Stimulated activated effector memory CD8-positive, alpha-beta T cell treated with anti-CD3 and anti-CD28 coated beads, Interleukin-12 subunit alpha, Interleukin-12 subunit beta, amount 100 ng/mL, for 72 hours (primary cell): ENCODE measurements at regions not wholly inside any gene's neighbourhood (a gene's known extent, or its start where the extent isn't known, plus 50 kb on each side); places are given as distances from the start of the nearest gene placed in this dataset.
"Not testable (repeated sequence)": the region's sequence is repeated elsewhere in the genome, so short reads cannot be mapped to it uniquely, and the experiment has no call there.

Source experiments
- ATAC-seq: fragments of 150-1000 bp; cut with Tn5 transposase; 2 replicates; pipeline ENCODE4 v1.10.0; 2021
- DNase-seq, 2 donors: peaks; one replicate each; pipeline ENCODE4 v3.0.0; 2021 to 2022; ENCODE audit warnings: low spot score in 2 of 2
- H3K27ac Mint-ChIP-seq: one replicate; pipeline ENCODE4 v1.8.0; 2022; ENCODE audit warnings: mild to moderate bottlenecking, mixed read lengths
- H3K36me3 Mint-ChIP-seq: one replicate; pipeline ENCODE4 v1.8.0; 2022; ENCODE audit warnings: mild to moderate bottlenecking, mixed read lengths
- H3K4me1 Mint-ChIP-seq: one replicate; pipeline ENCODE4 v1.8.0; 2022; ENCODE audit warnings: mixed read lengths
- H3K4me3 Mint-ChIP-seq: one replicate; pipeline ENCODE4 v1.8.0; 2022; ENCODE audit warnings: mild to moderate bottlenecking, mixed read lengths
- H3K9me3 Mint-ChIP-seq: one replicate; pipeline ENCODE4 v1.8.0; 2022; ENCODE audit warnings: mixed read lengths

DNA sequence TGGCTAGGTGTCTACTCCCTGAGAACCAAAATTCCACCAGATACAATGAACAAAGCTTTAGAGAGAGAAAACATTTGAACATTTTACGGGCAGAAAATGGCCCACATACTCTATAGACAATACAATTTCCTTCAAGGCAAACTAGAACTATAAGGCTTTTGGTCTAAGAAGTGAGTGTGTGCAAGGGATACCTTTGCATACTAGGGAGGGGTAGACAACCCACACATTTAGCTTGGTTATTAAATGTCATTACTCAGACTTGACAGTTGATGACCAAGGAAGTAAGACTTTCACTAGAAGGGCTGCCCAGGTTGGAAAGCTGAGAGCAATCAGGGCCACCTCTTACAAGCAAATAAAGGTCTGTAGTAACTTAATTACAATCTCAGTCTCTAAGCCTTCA, 64.0 kb upstream of the PLEKHM1 start:
- H3K36me3 Mint-ChIP-seq, H3K9me3 Mint-ChIP-seq, H3K4me3 Mint-ChIP-seq: not testable (repeated sequence)

DNA sequence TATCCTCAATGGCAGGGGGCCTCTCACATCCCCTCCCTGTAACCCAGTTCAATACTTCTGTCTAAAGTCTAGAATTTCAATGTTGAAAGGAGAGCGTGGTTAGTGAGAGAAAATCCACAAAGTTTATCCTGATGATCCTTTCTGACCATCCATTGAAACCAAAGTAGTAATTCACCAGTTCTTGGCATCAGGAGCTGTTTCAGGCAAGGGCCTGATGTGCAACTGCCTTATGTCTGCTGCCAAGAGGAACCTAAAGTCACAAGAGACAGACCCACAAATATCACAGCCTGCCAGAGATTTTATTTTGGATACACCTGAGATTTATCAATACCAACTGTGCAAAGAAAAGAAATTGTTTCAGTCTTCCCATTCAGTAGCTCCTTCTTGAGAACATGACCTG, 68.3 kb upstream of the PLEKHM1 start:
- H3K9me3 Mint-ChIP-seq, H3K27ac Mint-ChIP-seq, DNase-seq, H3K36me3 Mint-ChIP-seq, H3K4me3 Mint-ChIP-seq, ATAC-seq, H3K4me1 Mint-ChIP-seq: not testable (repeated sequence)

More for the DNA sequence above, 64.0 kb upstream of the PLEKHM1 start:
- H3K27ac Mint-ChIP-seq, ATAC-seq, DNase-seq, H3K4me1 Mint-ChIP-seq: not testable (repeated sequence)

DNA sequence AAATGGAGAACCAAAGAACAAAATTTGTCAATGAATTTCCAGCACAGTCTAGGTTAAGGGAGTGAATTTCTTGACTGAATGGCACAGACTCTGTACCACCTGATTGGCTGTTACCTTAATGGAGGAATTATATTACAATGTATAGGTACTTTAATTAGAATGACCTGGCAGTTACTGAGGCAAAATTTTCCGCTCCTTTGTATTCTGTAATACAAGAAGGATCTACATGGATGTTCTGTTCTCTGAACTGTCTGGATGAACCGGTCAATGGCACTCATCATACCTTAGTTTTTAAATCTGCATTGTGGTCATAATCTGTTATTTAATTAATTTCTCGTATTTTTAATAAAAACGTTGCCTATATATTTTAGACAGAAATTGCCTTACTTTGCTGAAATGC, 72.3 kb upstream of the PLEKHM1 start:
- ATAC-seq, H3K4me3 Mint-ChIP-seq, DNase-seq, H3K27ac Mint-ChIP-seq, H3K36me3 Mint-ChIP-seq, H3K9me3 Mint-ChIP-seq, H3K4me1 Mint-ChIP-seq: not testable (repeated sequence)

DNA sequence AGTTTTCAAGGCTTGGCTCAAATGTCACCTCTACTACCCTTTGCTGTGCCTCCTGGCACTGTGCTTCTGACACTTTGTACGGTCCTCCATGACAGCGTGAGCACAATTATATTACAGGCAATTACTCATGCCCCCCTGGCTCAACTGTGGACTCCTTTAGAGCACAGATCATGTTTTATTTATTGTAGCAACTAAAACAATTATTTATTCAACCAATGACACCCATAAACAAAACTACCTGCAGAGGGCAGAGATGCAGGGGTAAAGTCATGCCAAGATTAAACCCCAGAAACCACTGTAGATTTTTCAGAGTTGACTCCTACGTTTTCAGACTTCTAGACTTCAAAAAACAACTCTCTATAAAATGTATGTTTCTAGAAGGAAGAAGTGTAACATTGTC, 72.8 kb upstream of the PLEKHM1 start:
- not testable (repeated sequence) for ATAC-seq, H3K27ac Mint-ChIP-seq

DNA sequence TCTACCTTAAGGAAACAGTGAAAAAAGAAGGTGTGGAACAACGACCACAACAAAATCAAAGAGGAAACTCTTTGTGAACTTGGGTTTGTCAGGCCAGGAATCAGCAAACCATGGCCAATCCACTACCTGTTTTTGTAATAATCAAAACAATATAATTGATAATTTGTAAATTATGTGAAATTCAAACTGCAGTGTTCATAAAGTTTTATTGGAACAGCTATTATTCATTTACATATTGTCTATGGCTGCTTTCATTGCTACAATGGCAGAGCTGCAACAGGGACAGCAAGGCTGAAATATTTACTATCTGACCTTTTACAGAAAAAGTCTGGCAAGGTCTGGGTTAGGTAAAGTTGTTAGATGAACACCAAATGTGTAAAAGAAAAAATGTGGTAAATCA, 77.8 kb upstream of the PLEKHM1 start:
- ATAC-seq, H3K36me3 Mint-ChIP-seq, H3K27ac Mint-ChIP-seq, H3K4me3 Mint-ChIP-seq, H3K9me3 Mint-ChIP-seq, DNase-seq, H3K4me1 Mint-ChIP-seq: not testable (repeated sequence)

More for the DNA sequence above, 72.8 kb upstream of the PLEKHM1 start:
- not testable (repeated sequence) for H3K4me3 Mint-ChIP-seq, H3K4me1 Mint-ChIP-seq, H3K36me3 Mint-ChIP-seq, H3K9me3 Mint-ChIP-seq, DNase-seq

DNA sequence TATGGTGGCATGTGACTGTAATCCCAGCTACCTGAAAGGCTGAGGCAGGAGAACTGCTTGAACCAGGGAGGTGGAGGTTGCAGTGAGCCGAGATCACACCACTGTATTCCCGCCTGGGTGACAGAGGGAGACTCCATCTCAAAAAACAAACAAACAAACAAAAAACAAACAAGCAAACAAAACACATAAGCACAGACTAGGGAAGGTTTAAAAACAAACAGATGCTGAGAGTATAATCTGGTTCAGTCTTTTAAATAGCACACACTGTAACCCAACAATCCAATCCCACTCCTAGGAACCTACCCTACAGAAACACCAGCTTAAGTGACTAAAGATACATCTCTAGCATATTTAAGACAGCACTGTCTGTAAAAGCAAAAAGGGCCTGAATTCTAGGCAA, 82.8 kb upstream of the PLEKHM1 start:
- H3K4me3 Mint-ChIP-seq, H3K9me3 Mint-ChIP-seq, H3K36me3 Mint-ChIP-seq, H3K27ac Mint-ChIP-seq, DNase-seq, ATAC-seq: not testable (repeated sequence)
- H3K4me1 Mint-ChIP-seq = peaks cover 30% of the 10 kb centered on the region

DNA sequence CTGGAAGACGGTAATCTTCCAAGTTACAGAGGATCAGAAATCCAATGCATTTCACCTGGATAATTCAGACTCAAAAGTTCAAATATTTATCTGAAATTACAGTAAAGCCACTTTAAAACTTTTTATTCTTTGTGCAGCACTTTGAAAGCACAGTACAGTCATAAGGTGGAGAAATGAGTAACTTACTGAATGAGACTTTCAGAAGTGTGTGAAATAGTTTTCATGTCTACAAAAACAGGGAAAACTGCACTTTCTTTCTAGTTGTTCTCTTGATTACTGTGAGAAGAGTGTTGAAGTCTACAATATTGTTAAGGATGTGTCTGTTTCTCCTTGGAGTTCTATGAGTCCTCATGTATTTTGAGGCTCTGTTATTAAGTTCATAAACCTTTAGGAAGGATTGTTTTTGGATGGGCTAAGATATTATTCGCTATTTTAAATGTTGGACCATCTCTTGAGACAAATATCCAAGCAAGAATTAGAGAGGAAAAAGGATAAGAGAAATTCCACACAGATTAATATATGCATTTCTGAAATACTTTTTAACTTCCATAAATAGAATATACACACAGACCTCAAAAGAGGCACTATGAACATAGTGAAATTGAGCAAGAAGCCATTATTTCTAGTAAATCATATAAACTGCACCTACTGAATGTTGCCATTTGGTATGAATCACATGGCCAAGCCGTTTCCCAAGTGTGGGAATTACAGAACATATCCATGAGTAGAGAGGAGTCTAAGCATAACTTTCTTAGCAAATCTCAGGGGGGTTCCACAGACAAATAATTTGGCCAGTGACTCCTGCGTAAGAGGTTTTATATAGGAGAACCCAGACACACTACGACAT, 83.6 kb upstream of the PLEKHM1 start:
- Mint-ChIP-seq H3K4me1 (peaks cover 37% of the 10 kb centered on the region), H3K27ac (no peak overlapping the region), H3K36me3 (peaks cover 7% of the 10 kb centered on the region), H3K4me3 (no peak overlapping the region), H3K9me3 (no peaks in the 10 kb centered on the region)
- ATAC-seq (peak; percentile 65), DNase-seq (no peak)

DNA sequence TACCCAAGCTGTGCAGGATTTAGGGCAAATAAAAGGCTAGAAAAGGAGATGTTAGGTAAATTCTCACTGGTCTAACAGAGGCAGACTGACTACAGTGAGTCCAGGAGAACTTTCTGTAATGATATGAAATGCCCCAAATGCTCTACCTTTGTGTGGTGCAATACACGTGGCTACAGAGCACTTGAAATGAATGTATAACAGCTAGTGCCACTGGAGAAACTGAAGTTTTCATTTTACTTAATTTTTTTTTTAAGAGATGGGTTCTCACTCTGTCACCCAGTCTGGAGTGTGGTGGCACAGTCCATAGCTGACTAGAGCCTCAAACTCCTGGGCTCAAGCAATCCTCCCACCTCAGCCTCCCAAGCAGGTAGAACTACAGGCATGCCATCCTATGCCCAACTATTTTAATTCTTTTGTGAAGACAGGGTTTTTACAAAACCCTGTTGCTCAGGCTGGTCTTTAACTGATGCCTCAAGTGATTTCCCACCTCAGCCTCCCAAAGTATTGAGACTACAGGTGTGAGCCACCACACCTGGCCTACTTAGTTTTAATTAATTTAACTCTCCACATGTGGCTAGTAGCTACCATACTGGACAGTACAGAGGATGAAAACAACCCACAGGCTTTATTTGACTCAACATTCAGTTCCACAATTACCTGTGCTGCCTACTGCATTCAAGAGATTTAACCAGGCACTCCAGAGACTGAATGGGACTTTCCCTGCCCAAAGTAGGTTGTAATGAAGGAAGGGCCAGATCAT, 84.8 kb upstream of the PLEKHM1 start:
- peak; percentile 52 for ATAC-seq
- Mint-ChIP-seq H3K4me3 (no peak overlapping the region), H3K27ac (no peak overlapping the region)

DNA sequence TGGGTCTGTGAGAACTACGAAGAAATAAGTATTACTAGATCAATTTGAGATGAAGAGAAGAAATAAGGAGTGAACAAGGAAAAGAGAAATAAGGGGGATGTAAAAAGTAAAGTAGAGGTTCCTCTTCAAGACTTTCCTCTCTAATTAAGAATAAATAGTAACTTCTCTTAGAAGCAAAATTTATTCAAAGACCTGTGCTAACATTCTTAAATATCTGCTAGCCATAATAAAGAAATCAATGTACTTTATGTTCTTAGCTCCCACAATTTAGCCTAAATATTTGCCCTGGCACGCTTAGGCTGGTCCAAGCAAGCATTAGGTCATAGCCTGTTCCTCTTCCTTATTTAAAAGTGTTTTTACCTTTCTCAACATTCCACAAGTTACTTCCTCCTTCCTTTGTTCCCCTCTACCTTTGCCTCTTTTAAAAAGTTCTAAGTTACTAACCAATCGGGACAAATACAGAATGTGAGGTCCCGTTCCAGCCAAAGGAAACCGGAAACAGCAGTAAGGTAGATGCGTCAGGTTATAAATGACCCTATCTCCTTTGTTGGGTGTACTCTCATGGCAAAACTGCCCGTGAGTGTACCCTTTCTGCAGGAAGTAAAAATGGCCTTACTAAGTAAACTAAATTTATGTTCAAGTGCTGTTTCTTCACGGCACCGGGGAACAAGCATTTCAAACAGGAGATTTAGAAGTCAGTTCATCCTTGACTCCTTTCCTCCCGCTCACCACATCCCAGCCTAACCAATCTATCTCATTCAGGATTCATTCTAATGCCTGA, 86.2 kb upstream of the PLEKHM1 start:
- not testable (repeated sequence) for H3K4me3 Mint-ChIP-seq, ATAC-seq, H3K27ac Mint-ChIP-seq, H3K9me3 Mint-ChIP-seq, DNase-seq
- H3K36me3 Mint-ChIP-seq = peaks cover 14% of the 10 kb centered on the region
- peaks cover 54% of the 10 kb centered on the region for H3K4me1 Mint-ChIP-seq

More for the DNA sequence above, 84.8 kb upstream of the PLEKHM1 start:
- no peaks in the 10 kb centered on the region for H3K9me3 Mint-ChIP-seq
- peaks cover 7% of the 10 kb centered on the region for H3K36me3 Mint-ChIP-seq
- DNase-seq = no peak
- peaks cover 48% of the 10 kb centered on the region for H3K4me1 Mint-ChIP-seq

DNA sequence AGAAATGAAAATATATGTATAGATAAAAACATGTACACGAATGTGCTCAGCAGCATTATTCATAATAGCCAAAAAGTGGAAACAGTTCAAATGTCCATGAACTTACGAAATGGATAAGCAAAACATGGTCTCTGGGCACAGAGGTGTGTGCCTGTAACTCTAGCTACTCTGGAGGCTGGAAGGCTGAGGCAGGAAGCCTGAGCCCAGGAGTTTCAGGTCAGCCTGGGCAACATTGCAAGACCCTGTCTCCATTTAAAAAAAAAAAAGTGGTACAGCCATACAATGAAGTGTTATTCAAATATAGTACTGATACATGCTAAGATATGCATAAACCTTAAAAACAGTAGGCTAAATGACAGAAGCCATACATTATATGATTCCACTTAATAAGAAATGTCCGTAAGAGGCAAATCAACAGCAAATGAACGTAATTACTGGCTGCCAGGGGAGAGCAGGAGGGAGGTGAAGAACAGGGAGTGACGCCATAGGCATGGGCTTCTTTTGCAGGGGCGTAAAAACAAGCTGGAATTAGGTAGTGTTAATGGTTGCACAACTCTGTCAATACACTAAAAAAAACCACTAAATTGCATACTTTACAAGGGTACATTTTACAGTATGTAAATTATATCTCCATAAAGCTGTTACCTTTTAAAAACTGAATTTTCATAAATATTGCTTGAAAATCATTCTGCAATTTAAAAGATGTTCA, 87.2 kb upstream of the PLEKHM1 start:
- H3K4me3 Mint-ChIP-seq = no peak overlapping the region
- H3K27ac Mint-ChIP-seq = no peak overlapping the region
- H3K36me3 Mint-ChIP-seq = peaks cover 23% of the 10 kb centered on the region
- DNase-seq (no peak), ATAC-seq (no peak)
- H3K9me3 Mint-ChIP-seq = no peaks in the 10 kb centered on the region
- H3K4me1 Mint-ChIP-seq = peaks cover 54% of the 10 kb centered on the region

DNA sequence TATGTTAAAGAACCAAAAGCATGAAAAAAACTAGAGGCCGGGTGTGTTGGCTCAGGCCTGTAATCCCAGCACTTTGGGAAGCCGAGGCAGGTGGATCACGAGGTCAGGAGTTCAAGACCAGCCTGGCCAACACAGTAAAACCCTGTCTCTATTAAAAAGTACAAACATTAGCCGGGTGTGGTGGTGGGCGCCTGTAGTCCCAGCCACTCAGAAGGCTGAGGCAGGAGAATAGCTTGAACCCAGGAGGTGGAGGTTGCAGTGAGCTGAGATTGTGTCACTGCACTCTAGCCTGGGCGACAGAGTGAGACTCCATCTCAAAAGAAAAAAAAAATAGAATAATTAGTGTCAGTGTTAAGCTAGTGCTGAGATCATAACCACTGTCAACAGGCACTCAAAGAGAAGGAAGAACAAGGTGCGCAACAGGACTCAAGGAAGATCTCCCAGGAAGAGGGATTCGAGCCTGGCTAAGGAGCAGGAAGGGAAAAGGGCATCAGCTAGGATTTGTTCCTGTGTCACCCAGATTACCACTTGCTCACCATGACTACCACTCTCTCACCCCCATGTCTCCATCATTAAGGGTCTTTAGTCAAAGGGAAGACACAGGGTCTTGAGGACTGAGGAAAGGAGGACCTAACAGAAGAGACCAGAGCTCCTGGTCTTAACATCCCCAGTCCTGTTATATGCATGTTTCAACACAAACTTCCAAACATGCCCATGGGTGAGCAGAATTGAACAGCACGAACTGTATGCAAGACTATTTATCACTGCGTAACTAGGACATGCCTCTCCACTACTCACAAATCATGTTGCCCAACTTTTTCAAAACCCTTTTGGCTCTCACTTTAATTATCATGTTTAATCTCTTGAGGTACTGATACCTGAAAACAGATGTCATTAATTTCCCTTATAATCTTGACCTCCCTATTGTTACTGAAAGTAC, 88.3 kb upstream of the PLEKHM1 start:
- Mint-ChIP-seq H3K4me3 (no peak overlapping the region), H3K36me3 (peaks cover 23% of the 10 kb centered on the region), H3K9me3 (no peaks in the 10 kb centered on the region), H3K27ac (peak overlapping the region; percentile 14), H3K4me1 (peaks cover 58% of the 10 kb centered on the region)
- DNase-seq (no peak), ATAC-seq (no peak)

DNA sequence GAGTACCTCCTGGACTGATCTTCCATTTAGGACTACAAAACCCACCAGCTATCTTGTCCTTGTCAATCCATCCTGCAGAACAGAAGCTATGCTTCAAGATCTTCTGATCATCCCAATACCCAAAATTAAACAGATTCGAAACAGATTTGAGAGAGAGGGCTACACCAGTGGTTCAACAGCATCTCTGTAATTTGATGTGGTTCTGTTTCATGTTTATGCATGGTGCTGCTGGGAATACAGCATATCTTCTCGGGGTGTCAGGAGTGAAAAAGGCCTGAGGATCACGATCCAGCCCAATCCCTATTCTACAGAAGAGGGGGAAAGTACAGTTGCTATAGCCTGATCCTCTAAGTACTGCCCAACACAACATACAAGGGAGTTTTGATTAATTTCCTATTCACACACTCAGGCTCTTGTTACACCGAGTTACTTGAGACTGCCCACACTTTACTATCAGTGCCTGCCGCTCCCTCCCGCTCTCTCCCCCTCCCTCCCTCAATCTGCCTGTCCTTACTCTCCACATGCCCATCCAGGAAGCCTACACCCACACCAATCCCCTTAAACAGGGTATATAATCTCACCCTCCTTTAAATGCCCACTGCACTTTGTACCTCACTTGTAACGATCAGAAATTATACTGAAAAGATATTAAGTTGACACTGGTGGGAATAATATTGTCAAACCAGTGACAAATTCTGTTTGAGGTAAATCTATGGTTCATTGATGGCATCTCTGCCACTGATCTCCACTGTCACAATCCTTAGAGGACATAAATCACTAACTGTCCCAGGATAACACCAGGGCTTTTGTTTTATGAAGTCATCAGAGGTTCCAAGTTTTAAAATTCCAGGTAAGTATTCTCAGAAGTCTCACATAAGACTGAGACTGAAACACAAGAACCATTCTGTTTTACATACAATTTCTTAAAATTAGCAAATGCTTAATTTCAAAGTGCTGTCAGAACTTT, 89.3 kb upstream of the PLEKHM1 start:
- no peak for ATAC-seq
- Mint-ChIP-seq H3K4me3 (no peak overlapping the region), H3K9me3 (no peaks in the 10 kb centered on the region), H3K4me1 (peaks cover 55% of the 10 kb centered on the region), H3K27ac (peak overlapping the region; percentile 14), H3K36me3 (peaks cover 30% of the 10 kb centered on the region)
- no peak for DNase-seq

DNA sequence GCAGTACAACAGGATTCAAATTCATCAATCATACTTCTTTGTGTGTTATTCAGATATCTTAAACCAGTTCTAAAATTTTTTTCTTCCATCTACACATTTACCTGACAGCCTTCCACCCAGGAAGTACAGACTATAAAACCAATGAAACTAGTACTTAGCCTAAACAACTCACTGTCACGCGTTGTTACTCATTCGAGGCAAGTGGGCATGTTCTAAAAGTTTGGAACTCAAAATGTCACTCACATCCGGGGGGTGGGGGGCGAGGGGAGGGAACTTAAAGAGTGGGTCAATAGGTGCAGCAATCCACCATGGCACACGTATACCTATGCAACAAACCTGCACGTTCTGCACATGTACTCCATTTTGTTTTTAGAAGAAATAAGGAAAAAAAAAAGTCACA, 90.4 kb upstream of the PLEKHM1 start:
- Mint-ChIP-seq H3K36me3 (peaks cover 28% of the 10 kb centered on the region), H3K4me1 (peaks cover 57% of the 10 kb centered on the region), H3K9me3 (no peaks in the 10 kb centered on the region), H3K27ac (no peak overlapping the region), H3K4me3 (no peak overlapping the region)
- ATAC-seq (no peak), DNase-seq (no peak)
